Esophagus squamous epithelium (tissue), 4 donors: ENCODE measurements at regions not wholly inside any gene's neighbourhood (a gene's known extent, or its start where the extent isn't known, plus 50 kb on each side); places are given as distances from the start of the nearest gene placed in this dataset.

Source experiments
- POLR2A ChIP-seq, 4 donors: fragments of 450-650 bp; IDR thresholded peaks; one replicate each; pipeline ENCODE4 v1.6.1; 2017; ENCODE audit warnings: antibody characterized with exemption in 4 of 4, mild to moderate bottlenecking in 4 of 4, moderate library complexity in 3 of 4
- TF ChIP-seq, protein P1 (sequence below), 6 experiments: fragments of 450-650 bp in 4 of 6; fragments of 200-600 bp in 2 of 6; sonication (generic) in 2 of 6; IDR thresholded peaks; one replicate each; pipeline ENCODE4 v1.5.1; 2016 to 2019; ENCODE audit warnings: antibody characterized with exemption in 6 of 6, mild to moderate bottlenecking in 4 of 6, moderate library complexity in 4 of 6

DNA sequence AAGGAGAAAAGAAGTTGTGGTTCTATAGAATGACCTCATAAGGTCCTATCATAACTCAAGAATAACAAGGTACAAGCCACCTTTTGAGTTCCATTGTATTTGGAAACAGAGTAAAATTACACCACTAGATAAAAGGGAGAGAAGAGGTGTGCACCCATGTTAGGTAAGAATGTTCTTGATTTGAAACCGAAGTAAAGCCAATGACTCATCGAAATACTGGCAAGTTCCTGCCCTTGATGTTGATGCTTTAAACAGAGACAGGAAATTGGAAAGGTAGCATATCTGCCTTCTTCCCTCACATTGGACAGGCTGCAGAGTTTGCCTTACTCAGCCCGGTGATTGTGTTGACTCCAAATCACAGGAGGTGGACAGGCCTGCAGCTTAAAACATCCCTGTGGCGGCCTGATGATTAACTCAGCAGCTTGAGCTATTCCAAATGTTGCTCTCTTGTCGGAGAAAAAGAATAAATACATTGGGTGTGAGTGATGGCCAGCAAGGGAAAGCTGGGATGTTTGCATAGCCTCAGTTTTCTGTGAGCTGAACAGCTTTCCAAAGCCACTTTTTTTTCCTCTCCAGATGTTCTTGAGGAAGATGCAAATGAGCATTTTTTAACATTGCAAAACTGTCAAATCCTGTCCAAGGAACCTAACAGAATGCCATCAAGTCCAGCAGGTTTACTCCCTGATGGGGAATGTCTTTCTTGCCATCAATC, 321.1 kb downstream of the NKX6-1 start:
- TF ChIP-seq, protein P1, sequence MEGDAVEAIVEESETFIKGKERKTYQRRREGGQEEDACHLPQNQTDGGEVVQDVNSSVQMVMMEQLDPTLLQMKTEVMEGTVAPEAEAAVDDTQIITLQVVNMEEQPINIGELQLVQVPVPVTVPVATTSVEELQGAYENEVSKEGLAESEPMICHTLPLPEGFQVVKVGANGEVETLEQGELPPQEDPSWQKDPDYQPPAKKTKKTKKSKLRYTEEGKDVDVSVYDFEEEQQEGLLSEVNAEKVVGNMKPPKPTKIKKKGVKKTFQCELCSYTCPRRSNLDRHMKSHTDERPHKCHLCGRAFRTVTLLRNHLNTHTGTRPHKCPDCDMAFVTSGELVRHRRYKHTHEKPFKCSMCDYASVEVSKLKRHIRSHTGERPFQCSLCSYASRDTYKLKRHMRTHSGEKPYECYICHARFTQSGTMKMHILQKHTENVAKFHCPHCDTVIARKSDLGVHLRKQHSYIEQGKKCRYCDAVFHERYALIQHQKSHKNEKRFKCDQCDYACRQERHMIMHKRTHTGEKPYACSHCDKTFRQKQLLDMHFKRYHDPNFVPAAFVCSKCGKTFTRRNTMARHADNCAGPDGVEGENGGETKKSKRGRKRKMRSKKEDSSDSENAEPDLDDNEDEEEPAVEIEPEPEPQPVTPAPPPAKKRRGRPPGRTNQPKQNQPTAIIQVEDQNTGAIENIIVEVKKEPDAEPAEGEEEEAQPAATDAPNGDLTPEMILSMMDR (IDR thresholded peaks at IDR 0.05), result no peak
- no peak for TF ChIP-seq POLR2A (IDR thresholded peaks at IDR 0.05)
